HCT116 (cell line): ENCODE measurements at regions not wholly inside any gene's neighbourhood (a gene's known extent, or its start where the extent isn't known, plus 50 kb on each side); places are given as distances from the start of the nearest gene placed in this dataset.

Source experiments
- ATAC-seq: fragments of 200-7000 bp; cut with Tn5 transposase; 2 replicates; pipeline ENCODE4 v1.9.1; 2020; ENCODE audit warnings: mild to moderate bottlenecking, moderate library complexity
- BruUV-seq: library from RNA; stranded (reverse); fragments of 400-500 nt; replicated peaks from 2 replicates; lab custom pipeline; 2021; lab: Mats Ljungman, UMichigan
- CTCF ChIA-PET: fragments of 300-600 bp; sonication (Branson Sonifier 250); formaldehyde crosslinking; loops from one replicate; lab custom pipeline; 2021; ENCODE audit warnings: antibody characterized with exemption; lab: Charles Lee
- POLR2A ChIA-PET: fragments of 300-600, 350-600 bp; sonication (Branson Sonifier 250); formaldehyde crosslinking; loops from one replicate; lab custom pipeline; 2021; ENCODE audit warnings: antibody characterized with exemption; lab: Charles Lee
- RAD21 ChIA-PET, 2 experiments: fragments of 300-600 bp; sonication (Branson Sonifier 250); formaldehyde crosslinking; loops; one replicate each; lab custom pipeline; 2023; ENCODE audit warnings: low total read pairs in 2 of 2; ENCODE audit not compliant: uncharacterized antibody in 2 of 2, unreplicated experiment in 2 of 2, low non-redundant PET in 1 of 2; lab: Charles Lee
- DNase-seq: peaks from one replicate; pipeline ENCODE4 v3.0.0-alpha.2; 2010; ENCODE audit warnings: low read depth, low spot score
- H2AFZ ChIP-seq: fragments of 200-600 bp; shearing (Covaris generic), sonication (generic); 2 replicates; pipeline ENCODE4 v1.6.1; 2017; ENCODE audit warnings: low read depth, mixed run types, mixed read lengths, antibody characterized with exemption, low read length; ENCODE audit not compliant: poor library complexity, severe bottlenecking
- H3K27ac ChIP-seq: 2 replicates; pipeline ENCODE4 v1.5.1; 2012; ENCODE audit warnings: low read depth, low read length
- H3K27me3 ChIP-seq: fragments of 200-600 bp; sonication (generic); 2 replicates; pipeline ENCODE4 v1.6.1; 2016; ENCODE audit warnings: mixed run types, low read length, mixed read lengths; ENCODE audit not compliant: insufficient read depth
- H3K36me3 ChIP-seq, 2 experiments: fragments of 200-500 bp in 1 of 2; fragments of 200-600 bp in 1 of 2; sonication (Bioruptor generic) in 1 of 2; sonication (generic) in 1 of 2; 2 replicates each; pipeline versions ENCODE4 v1.5.1 to v1.6.1; 2014 to 2016; ENCODE audit warnings: low read length in 2 of 2, inconsistent platforms in 1 of 2, mixed read lengths in 1 of 2, mixed run types in 1 of 2; ENCODE audit not compliant: insufficient read depth in 2 of 2, control insufficient read depth in 1 of 2
- H3K4me1 ChIP-seq, 2 experiments: fragments of 200-600 bp in 1 of 2; sonication (generic) in 1 of 2; 2 replicates each; pipeline versions ENCODE4 v1.5.1 to v1.6.1; 2012 to 2017; ENCODE audit warnings: low read length in 2 of 2, inconsistent platforms in 1 of 2, mild to moderate bottlenecking in 1 of 2, mixed read lengths in 1 of 2, mixed run types in 1 of 2, moderate library complexity in 1 of 2; ENCODE audit not compliant: insufficient read depth in 2 of 2, control insufficient read depth in 1 of 2
- H3K4me2 ChIP-seq: fragments of 200-600 bp; sonication (generic); 2 replicates; pipeline ENCODE4 v1.6.1; 2017; ENCODE audit warnings: mixed run types, low read length, mixed read lengths
- H3K4me3 ChIP-seq, 2 experiments: fragments of 200-600 bp in 1 of 2; sonication (generic) in 1 of 2; replicated peaks in 1 of 2; 2 replicates each; pipeline ENCODE4 v1.5.1; 2011 to 2016; ENCODE audit warnings: low read length in 2 of 2, control low read depth in 1 of 2, low read depth in 1 of 2, mild to moderate bottlenecking in 1 of 2, mixed read lengths in 1 of 2, mixed run types in 1 of 2
- H3K79me2 ChIP-seq: fragments of 200-600 bp; sonication (generic); 2 replicates; pipeline ENCODE4 v1.6.1; 2017; ENCODE audit warnings: mild to moderate bottlenecking, mixed run types, low read length, moderate library complexity, mixed read lengths; ENCODE audit not compliant: insufficient read depth
- H3K9ac ChIP-seq: fragments of 200-600 bp; sonication (generic); 2 replicates; pipeline ENCODE4 v1.6.1; 2016; ENCODE audit warnings: low read length, mixed read lengths
- H3K9me2 ChIP-seq: fragments of 200-600 bp; sonication (generic), shearing (Covaris generic); 2 replicates; pipeline ENCODE4 v1.6.1; 2017; ENCODE audit warnings: mixed run types, mild to moderate bottlenecking, moderate library complexity; ENCODE audit not compliant: insufficient read depth
- H3K9me3 ChIP-seq, 2 experiments: fragments of 200-500 bp in 1 of 2; fragments of 200-600 bp in 1 of 2; sonication (Bioruptor generic) in 1 of 2; sonication (generic) in 1 of 2; 2 replicates each; pipeline ENCODE4 v1.6.1; 2014 to 2017; ENCODE audit warnings: low read length in 2 of 2, mixed read lengths in 2 of 2, inconsistent platforms in 1 of 2, low read depth in 1 of 2, mild to moderate bottlenecking in 1 of 2, mixed run types in 1 of 2, moderate library complexity in 1 of 2; ENCODE audit not compliant: control insufficient read depth in 1 of 2, insufficient read depth in 1 of 2
- H4K20me1 ChIP-seq: fragments of 200-600 bp; sonication (generic), shearing (Covaris generic); 2 replicates; pipeline ENCODE4 v1.6.1; 2017; ENCODE audit warnings: mixed run types, mild to moderate bottlenecking, moderate library complexity; ENCODE audit not compliant: insufficient read depth
- ATF3 ChIP-seq: IDR thresholded peaks from 2 replicates; pipeline ENCODE4 v1.6.1; 2012
- CBX3 ChIP-seq: IDR thresholded peaks from 2 replicates; pipeline ENCODE4 v1.6.1; 2012; ENCODE audit warnings: low read depth
- CTCF ChIP-seq, 3 experiments: fragments of 200-600 bp in 1 of 3; sonication (generic) in 1 of 3; IDR thresholded peaks in 2 of 3; conservative IDR thresholded peaks in 1 of 3; 2 replicates each; pipeline ENCODE4 v1.5.1; 2012 to 2017; ENCODE audit warnings: low read depth in 2 of 3, low read length in 2 of 3, antibody characterized with exemption in 1 of 3, borderline replicate concordance in 1 of 3, control low read depth in 1 of 3, mild to moderate bottlenecking in 1 of 3, mixed read lengths in 1 of 3, mixed run types in 1 of 3, moderate library complexity in 1 of 3; ENCODE audit not compliant: insufficient read depth in 1 of 3
- EZH2phosphoT487 ChIP-seq: fragments of 200-600 bp; IDR thresholded peaks from 2 replicates; pipeline ENCODE4 v1.6.1; 2018; ENCODE audit warnings: antibody characterized with exemption, borderline replicate concordance
- FOSL1 ChIP-seq: IDR thresholded peaks from 2 replicates; pipeline ENCODE4 v1.6.1; 2012; ENCODE audit warnings: low read depth
- MAX ChIP-seq: IDR thresholded peaks from 2 replicates; pipeline ENCODE4 v1.6.1; 2012
- POLR2AphosphoS5 ChIP-seq: IDR thresholded peaks from 2 replicates; pipeline ENCODE4 v1.6.1; 2011; ENCODE audit warnings: mild to moderate bottlenecking, low read depth, low read length, moderate library complexity
- RAD21 ChIP-seq: IDR thresholded peaks from 2 replicates; pipeline ENCODE4 v1.6.1; 2012; ENCODE audit warnings: low read depth, mild to moderate bottlenecking
- REST ChIP-seq: IDR thresholded peaks from 2 replicates; pipeline ENCODE4 v1.6.1; 2012; ENCODE audit warnings: low read depth
- SIN3A ChIP-seq: IDR thresholded peaks from 2 replicates; pipeline ENCODE4 v1.6.1; 2012; ENCODE audit warnings: low read depth
- SP1 ChIP-seq: IDR thresholded peaks from 2 replicates; pipeline ENCODE4 v1.6.1; 2012; ENCODE audit warnings: low read depth
- SRF ChIP-seq: IDR thresholded peaks from 2 replicates; pipeline ENCODE4 v1.6.1; 2012; ENCODE audit warnings: low read depth
- TCF7L2 ChIP-seq: IDR thresholded peaks from 2 replicates; pipeline ENCODE4 v1.7.0; 2011; ENCODE audit warnings: borderline replicate concordance, inconsistent platforms; ENCODE audit not compliant: insufficient read depth, insufficient read length; ENCODE audit errors: extremely low read depth
- intact Hi-C: fragments of 100-400 bp; cut with micrococcal nuclease; formaldehyde crosslinking; loops from 2 replicates; pipeline ENCODE4 v1.10.0; 2022

- H3K9ac ChIP-seq, result no peak overlapping the region
- ChIA-PET POLR2A (no interaction called here), CTCF (interaction anchor here (1.1 kb wide), 1 partner anchor 9 kb away, joined by 3 read pairs; no protein-coding TSS in a partner anchor), RAD21 (interaction anchor here in 1 of 2 experiments (0.7 kb wide), 1 partner anchor 19 kb away, joined by 3 read pairs; no protein-coding TSS in a partner anchor)
- H3K79me2 ChIP-seq, result no peaks in the 10 kb centered on the region
- no peak for TF ChIP-seq EZH2phosphoT487
- TF ChIP-seq ATF3, result no peak
- no peaks in the 10 kb centered on the region for H3K4me1 ChIP-seq
- H3K27me3 ChIP-seq, result peaks cover 8% of the 10 kb centered on the region; the same call in 1 of the 2 replicates
- H3K9me2 ChIP-seq, result no peaks in the 10 kb centered on the region
- no peak overlapping the region for H2AFZ ChIP-seq
- intact Hi-C loops, result no loop called here
- H3K9me3 ChIP-seq, result no peaks in the 10 kb centered on the region
- H3K4me3 ChIP-seq, result no peak overlapping the region
- no peak overlapping the region for H3K4me2 ChIP-seq
- no TSS peak for BruUV-seq
- DNase-seq, result no peak
- no peaks in the 10 kb centered on the region for H3K36me3 ChIP-seq
- no peak overlapping the region for H3K27ac ChIP-seq
- no peak for ATAC-seq
- H4K20me1 ChIP-seq, result no peaks in the 10 kb centered on the region
Measured at GRCh38 chr12:127301876-127302275, 965.1 kb upstream of the TMEM132C start.

- Histone ChIP-seq H3K9ac (no peak overlapping the region), H3K27ac (no peak overlapping the region), H3K4me3 (no peak overlapping the region), H3K36me3 (no peaks in the 10 kb centered on the region), H3K9me3 (no peaks in the 10 kb centered on the region), H3K4me2 (no peak overlapping the region), H2AFZ (no peak overlapping the region), H3K27me3 (peaks cover 8% of the 10 kb centered on the region; the same call in 1 of the 2 replicates), H3K79me2 (no peaks in the 10 kb centered on the region), H3K4me1 (no peaks in the 10 kb centered on the region), H3K9me2 (no peaks in the 10 kb centered on the region), H4K20me1 (no peaks in the 10 kb centered on the region)
- intact Hi-C loops, result no loop called here
- POLR2A ChIA-PET, result no interaction called here
- no TSS peak for BruUV-seq
- no peak for DNase-seq
- CTCF ChIA-PET, result no interaction called here
- peak; percentile 81 for ATAC-seq
- RAD21 ChIA-PET, result no interaction called here
- TF ChIP-seq TCF7L2 (no peak), SRF (no peak), FOSL1 (no peak), SIN3A (no peak), CBX3 (no peak), POLR2AphosphoS5 (no peak), REST (no peak), SP1 (no peak), MAX (no peak), RAD21 (no peak), CTCF (IDR thresholded peaks at IDR 0.05 in 2 of 3, conservative IDR thresholded peaks at IDR 0.05 in 1 of 3; ENCODE audit: borderline replicate concordance in 1 of 3, insufficient read depth in 1 of 3, low read depth in 2 of 3, low read length in 2 of 3) (no peak)
Measured at GRCh38 chr12:127304751-127305725, 961.9 kb upstream of the TMEM132C start.
